ENCODE measurements at regions not wholly inside any gene's neighbourhood (a gene's known extent, or its start where the extent isn't known, plus 50 kb on each side); places are given as distances from the start of the nearest gene placed in this dataset.

- 91% methylated on average over 3 of the region's 3 CpGs for WGBS
- Histone ChIP-seq H3K9ac (ENCODE audit: low read depth, low read length) (no peak overlapping the region), H3K27me3 (ENCODE audit: insufficient read depth, low read length) (no peaks in the 10 kb centered on the region), H3K27ac (ENCODE audit: low read depth, low read length) (no peak overlapping the region), H3K9me3 (ENCODE audit: insufficient read depth, low read depth, low read length) (no peaks in the 10 kb centered on the region), H3K4me3 (ENCODE audit: low read length) (no peak overlapping the region), H3K36me3 (ENCODE audit: insufficient read depth, low read length) (no peaks in the 10 kb centered on the region), H3K4me1 (ENCODE audit: insufficient read depth, low read length) (peaks cover 9% of the 10 kb centered on the region)
These were observed 338.3 kb upstream of the KIF2A start for GRCh38 chr5:61967681-61968080.

GRCh38 chr5:61969347-61969746, 336.7 kb upstream of the KIF2A start:
- no peak overlapping the region for H3K4me3 ChIP-seq (ENCODE audit: low read length)
- no peaks in the 10 kb centered on the region for H3K9me3 ChIP-seq (ENCODE audit: insufficient read depth, low read depth, low read length)
- no peak overlapping the region for H3K9ac ChIP-seq (ENCODE audit: low read depth, low read length)
- no peaks in the 10 kb centered on the region for H3K27me3 ChIP-seq (ENCODE audit: insufficient read depth, low read length)
- H3K27ac ChIP-seq (ENCODE audit: low read depth, low read length), result no peak overlapping the region
- 96% methylated on average over 2 of the region's 2 CpGs for WGBS
- H3K4me1 ChIP-seq (ENCODE audit: insufficient read depth, low read length), result peaks cover 9% of the 10 kb centered on the region
- H3K36me3 ChIP-seq (ENCODE audit: insufficient read depth, low read length), result no peaks in the 10 kb centered on the region

- H3K27ac ChIP-seq (ENCODE audit: low read depth, low read length), result no peak overlapping the region
- peaks cover 9% of the 10 kb centered on the region for H3K4me1 ChIP-seq (ENCODE audit: insufficient read depth, low read length)
- H3K9ac ChIP-seq (ENCODE audit: low read depth, low read length), result no peak overlapping the region
- no peaks in the 10 kb centered on the region for H3K36me3 ChIP-seq (ENCODE audit: insufficient read depth, low read length)
- no peak overlapping the region for H3K4me3 ChIP-seq (ENCODE audit: low read length)
- no peaks in the 10 kb centered on the region for H3K27me3 ChIP-seq (ENCODE audit: insufficient read depth, low read length)
- 100% methylated on average over 1 of the region's 2 CpGs for WGBS
- no peaks in the 10 kb centered on the region for H3K9me3 ChIP-seq (ENCODE audit: insufficient read depth, low read depth, low read length)
These were observed 336.3 kb upstream of the KIF2A start for GRCh38 chr5:61969755-61970154.

GRCh38 chr5:61970218-61970617, 335.8 kb upstream of the KIF2A start:
- 89% methylated on average over 6 of the region's 7 CpGs for WGBS

GRCh38 chr5:61974680-61975079, 331.3 kb upstream of the KIF2A start:
- no peak overlapping the region for H3K9ac ChIP-seq (ENCODE audit: low read depth, low read length)
- H3K4me1 ChIP-seq (ENCODE audit: insufficient read depth, low read length), result no peaks in the 10 kb centered on the region
- WGBS, result 92% methylated on average over 6 of the region's 6 CpGs
- no peak overlapping the region for H3K4me3 ChIP-seq (ENCODE audit: low read length)
- no peak overlapping the region for H3K27ac ChIP-seq (ENCODE audit: low read depth, low read length)
- H3K27me3 ChIP-seq (ENCODE audit: insufficient read depth, low read length), result no peaks in the 10 kb centered on the region
- no peaks in the 10 kb centered on the region for H3K36me3 ChIP-seq (ENCODE audit: insufficient read depth, low read length)
- H3K9me3 ChIP-seq (ENCODE audit: insufficient read depth, low read depth, low read length), result no peaks in the 10 kb centered on the region

More at GRCh38 chr5:61970218-61970617, 335.8 kb upstream of the KIF2A start:
- Histone ChIP-seq H3K9me3 (ENCODE audit: insufficient read depth, low read depth, low read length) (no peaks in the 10 kb centered on the region), H3K4me1 (ENCODE audit: insufficient read depth, low read length) (peaks cover 9% of the 10 kb centered on the region), H3K4me3 (ENCODE audit: low read length) (no peak overlapping the region), H3K27ac (ENCODE audit: low read depth, low read length) (no peak overlapping the region), H3K36me3 (ENCODE audit: insufficient read depth, low read length) (no peaks in the 10 kb centered on the region), H3K9ac (ENCODE audit: low read depth, low read length) (no peak overlapping the region), H3K27me3 (ENCODE audit: insufficient read depth, low read length) (no peaks in the 10 kb centered on the region)

- WGBS, result 90% methylated on average over 6 of the region's 6 CpGs
- H3K4me1 ChIP-seq (ENCODE audit: insufficient read depth, low read length), result no peaks in the 10 kb centered on the region
These were observed 324.1 kb upstream of the KIF2A start for GRCh38 chr5:61981886-61982285.

GRCh38 chr5:61991430-61991829, 314.6 kb upstream of the KIF2A start:
- no peak overlapping the region for H3K4me3 ChIP-seq (ENCODE audit: low read length)
- WGBS, result 89% methylated on average over 3 of the region's 4 CpGs
- no peaks in the 10 kb centered on the region for H3K27me3 ChIP-seq (ENCODE audit: insufficient read depth, low read length)
- H3K36me3 ChIP-seq (ENCODE audit: insufficient read depth, low read length), result no peaks in the 10 kb centered on the region
- no peak overlapping the region for H3K27ac ChIP-seq (ENCODE audit: low read depth, low read length)
- 0 out of 2 replicates have a peak, but pooled peaks cover 4% of the 10 kb centered on the region for H3K9me3 ChIP-seq (ENCODE audit: insufficient read depth, low read depth, low read length)
- peaks cover 6% of the 10 kb centered on the region; the same call in 1 of the 2 replicates for H3K4me1 ChIP-seq (ENCODE audit: insufficient read depth, low read length)
- H3K9ac ChIP-seq (ENCODE audit: low read depth, low read length), result no peak overlapping the region

More at GRCh38 chr5:61981886-61982285, 324.1 kb upstream of the KIF2A start:
- Histone ChIP-seq H3K27me3 (ENCODE audit: insufficient read depth, low read length) (no peaks in the 10 kb centered on the region), H3K4me3 (ENCODE audit: low read length) (no peak overlapping the region), H3K27ac (ENCODE audit: low read depth, low read length) (no peak overlapping the region), H3K9ac (ENCODE audit: low read depth, low read length) (no peak overlapping the region), H3K9me3 (ENCODE audit: insufficient read depth, low read depth, low read length) (0 out of 2 replicates have a peak, but pooled peaks cover 3% of the 10 kb centered on the region), H3K36me3 (ENCODE audit: insufficient read depth, low read length) (no peaks in the 10 kb centered on the region)

GRCh38 chr5:61991866-61992265, 314.1 kb upstream of the KIF2A start:
- no peak overlapping the region for H3K4me3 ChIP-seq (ENCODE audit: low read length)
- peaks cover 6% of the 10 kb centered on the region; the same call in 1 of the 2 replicates for H3K4me1 ChIP-seq (ENCODE audit: insufficient read depth, low read length)
- H3K36me3 ChIP-seq (ENCODE audit: insufficient read depth, low read length), result no peaks in the 10 kb centered on the region
- no peak overlapping the region for H3K9ac ChIP-seq (ENCODE audit: low read depth, low read length)
- H3K27me3 ChIP-seq (ENCODE audit: insufficient read depth, low read length), result no peaks in the 10 kb centered on the region
- 0 out of 2 replicates have a peak, but pooled peaks cover under 1% of the 10 kb centered on the region for H3K9me3 ChIP-seq (ENCODE audit: insufficient read depth, low read depth, low read length)
- no peak overlapping the region for H3K27ac ChIP-seq (ENCODE audit: low read depth, low read length)
- 82% methylated on average over 2 of the region's 2 CpGs for WGBS

- WGBS, result 84% methylated on average over 7 of the region's 7 CpGs
- Histone ChIP-seq H3K9ac (ENCODE audit: low read depth, low read length) (no peak overlapping the region), H3K27me3 (ENCODE audit: insufficient read depth, low read length) (no peaks in the 10 kb centered on the region), H3K4me1 (ENCODE audit: insufficient read depth, low read length) (peaks cover 6% of the 10 kb centered on the region; the same call in 1 of the 2 replicates), H3K36me3 (ENCODE audit: insufficient read depth, low read length) (no peaks in the 10 kb centered on the region), H3K9me3 (ENCODE audit: insufficient read depth, low read depth, low read length) (no peaks in the 10 kb centered on the region), H3K4me3 (ENCODE audit: low read length) (no peak overlapping the region), H3K27ac (ENCODE audit: low read depth, low read length) (no peak overlapping the region)
These were observed 312.6 kb upstream of the KIF2A start for GRCh38 chr5:61993295-61993927.

GRCh38 chr5:61994171-61994570, 311.8 kb upstream of the KIF2A start:
- Histone ChIP-seq H3K27me3 (ENCODE audit: insufficient read depth, low read length) (no peaks in the 10 kb centered on the region), H3K9ac (ENCODE audit: low read depth, low read length) (no peak overlapping the region), H3K4me1 (ENCODE audit: insufficient read depth, low read length) (peaks cover 6% of the 10 kb centered on the region; the same call in 1 of the 2 replicates), H3K36me3 (ENCODE audit: insufficient read depth, low read length) (no peaks in the 10 kb centered on the region), H3K9me3 (ENCODE audit: insufficient read depth, low read depth, low read length) (no peaks in the 10 kb centered on the region), H3K27ac (ENCODE audit: low read depth, low read length) (no peak overlapping the region), H3K4me3 (ENCODE audit: low read length) (no peak overlapping the region)
- WGBS, result 80% methylated on average over 1 of the region's 1 CpG

- 86% methylated on average over 1 of the region's 2 CpGs for WGBS
- Histone ChIP-seq H3K4me3 (ENCODE audit: low read length) (no peak overlapping the region), H3K9ac (ENCODE audit: low read depth, low read length) (no peak overlapping the region), H3K9me3 (ENCODE audit: insufficient read depth, low read depth, low read length) (no peaks in the 10 kb centered on the region), H3K4me1 (ENCODE audit: insufficient read depth, low read length) (peaks cover 6% of the 10 kb centered on the region; the same call in 1 of the 2 replicates), H3K27me3 (ENCODE audit: insufficient read depth, low read length) (no peaks in the 10 kb centered on the region), H3K27ac (ENCODE audit: low read depth, low read length) (no peak overlapping the region), H3K36me3 (ENCODE audit: insufficient read depth, low read length) (no peaks in the 10 kb centered on the region)
These were observed 310.5 kb upstream of the KIF2A start for GRCh38 chr5:61995486-61995885.

- Histone ChIP-seq H3K4me1 (ENCODE audit: insufficient read depth, low read length) (0 out of 2 replicates have a peak, but pooled peaks cover 4% of the 10 kb centered on the region), H3K36me3 (ENCODE audit: insufficient read depth, low read length) (no peaks in the 10 kb centered on the region), H3K9me3 (ENCODE audit: insufficient read depth, low read depth, low read length) (no peaks in the 10 kb centered on the region), H3K27me3 (ENCODE audit: insufficient read depth, low read length) (no peaks in the 10 kb centered on the region), H3K27ac (ENCODE audit: low read depth, low read length) (no peak overlapping the region), H3K4me3 (ENCODE audit: low read length) (no peak overlapping the region), H3K9ac (ENCODE audit: low read depth, low read length) (no peak overlapping the region)
These were observed 306.6 kb upstream of the KIF2A start for GRCh38 chr5:61999371-61999770.
